Caki2 (cell line): ENCODE measurements at regions not wholly inside any gene's neighbourhood (a gene's known extent, or its start where the extent isn't known, plus 50 kb on each side); places are given as distances from the start of the nearest gene placed in this dataset.
"Not testable (repeated sequence)": the region's sequence is repeated elsewhere in the genome, so short reads cannot be mapped to it uniquely, and the experiment has no call there.

Source experiments
- DNase-seq: peaks from one replicate; pipeline ENCODE4 v3.0.0-alpha.2; 2015; ENCODE audit warnings: low read depth
- in situ Hi-C: cut with HindIII; loops from 2 replicates; pipeline ENCODE4 v1.10.0; 2016; ENCODE audit warnings: low sequenced_read_pairs, low pct_unique_long_range_greater_than_20kb, mixed read lengths

- no peak for DNase-seq
- in situ Hi-C loops = no loop called here
Observed at GRCh38 chr4:30865691-30866090, 145.5 kb downstream of the PCDH7 start.

GRCh38 chr4:30866346-30866745 is 146.2 kb downstream of the PCDH7 start:
- in situ Hi-C loops = no loop called here
- no peak for DNase-seq

- no peak for DNase-seq
- in situ Hi-C loops = no loop called here
Observed at GRCh38 chr4:30866907-30867306, 146.7 kb downstream of the PCDH7 start.

GRCh38 chr4:30867427-30867826 is 147.3 kb downstream of the PCDH7 start:
- in situ Hi-C loops = no loop called here
- no peak for DNase-seq

- in situ Hi-C loops = no loop called here
- no peak for DNase-seq
Observed at GRCh38 chr4:30868111-30868895, 148.1 kb downstream of the PCDH7 start.

- in situ Hi-C loops = not testable (repeated sequence)
Observed at GRCh38 chr4:30869387-30869786, 149.2 kb downstream of the PCDH7 start.

GRCh38 chr4:30870513-30870912 is 150.3 kb downstream of the PCDH7 start:
- no peak for DNase-seq
- in situ Hi-C loops = no loop called here

More at GRCh38 chr4:30869387-30869786, 149.2 kb downstream of the PCDH7 start:
- not testable (repeated sequence) for DNase-seq

GRCh38 chr4:30875658-30876269 is 155.6 kb downstream of the PCDH7 start:
- DNase-seq = peak; percentile 9
- in situ Hi-C loops = no loop called here

- DNase-seq = no peak
- in situ Hi-C loops = no loop called here
Observed at GRCh38 chr4:30879855-30880598, 159.9 kb downstream of the PCDH7 start.

GRCh38 chr4:30881985-30882384 is 161.8 kb downstream of the PCDH7 start:
- no peak for DNase-seq
- in situ Hi-C loops = no loop called here

- DNase-seq = no peak
- in situ Hi-C loops = no loop called here
Observed at GRCh38 chr4:30882443-30882842, 162.3 kb downstream of the PCDH7 start.

GRCh38 chr4:30882995-30883675 is 163.0 kb downstream of the PCDH7 start:
- DNase-seq = no peak

GRCh38 chr4:30901461-30902451 is 181.6 kb downstream of the PCDH7 start:
- in situ Hi-C loops = no loop called here
- peak; percentile 27 for DNase-seq

More at GRCh38 chr4:30882995-30883675, 163.0 kb downstream of the PCDH7 start:
- in situ Hi-C loops = no loop called here

GRCh38 chr4:30903502-30904214 is 183.5 kb downstream of the PCDH7 start:
- in situ Hi-C loops = no loop called here
- DNase-seq = no peak

GRCh38 chr4:30904215-30904555 is 184.0 kb downstream of the PCDH7 start:
- no peak for DNase-seq
- in situ Hi-C loops = no loop called here

GRCh38 chr4:30904588-30904987 is 184.4 kb downstream of the PCDH7 start:
- DNase-seq = no peak
- in situ Hi-C loops = no loop called here

- DNase-seq = no peak
- in situ Hi-C loops = no loop called here
Observed at GRCh38 chr4:30912098-30912714, 192.0 kb downstream of the PCDH7 start.
